ENCODE measurements at regions not wholly inside any gene's neighbourhood (a gene's known extent, or its start where the extent isn't known, plus 50 kb on each side); places are given as distances from the start of the nearest gene placed in this dataset.
"Not testable (repeated sequence)": the region's sequence is repeated elsewhere in the genome, so short reads cannot be mapped to it uniquely, and the experiment has no call there.

DNA sequence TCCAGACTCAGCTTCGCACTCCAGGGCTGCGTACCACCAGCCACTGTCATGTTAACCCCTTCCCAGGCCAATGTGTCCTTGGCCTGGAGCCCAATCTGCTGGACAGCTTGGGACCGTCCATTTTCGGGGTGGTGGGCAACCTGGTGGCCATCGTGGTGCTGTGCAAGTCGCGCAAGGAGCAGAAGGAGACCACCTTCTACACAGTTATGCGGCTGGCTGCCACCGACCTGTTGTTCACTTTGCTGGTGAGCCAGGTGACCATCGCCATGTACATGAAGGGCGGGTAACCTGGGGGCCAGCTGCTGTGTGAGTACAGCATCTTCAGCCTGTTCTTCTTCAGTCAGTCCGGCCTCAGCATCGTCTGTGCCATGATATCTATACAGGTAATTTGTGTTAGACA, 90.3 kb upstream of the ZNG1F start:
- not testable (repeated sequence) for H3K9me3 ChIP-seq (ENCODE audit: control insufficient read depth, insufficient read depth, low read length); H3K4me1 ChIP-seq (ENCODE audit: control insufficient read depth, insufficient read depth, low read length); H3K27ac ChIP-seq (ENCODE audit: low read depth, low read length); H3K27me3 ChIP-seq (ENCODE audit: control insufficient read depth, insufficient read depth, low read length); DNase-seq (ENCODE audit: low read depth in 4 of 6, low spot score in 6 of 6); H3K4me3 ChIP-seq (ENCODE audit: low read depth, low read length); H3K36me3 ChIP-seq (ENCODE audit: control insufficient read depth, insufficient read depth, low read length)
- 100% methylated on average over 1 of the region's 13 CpGs for WGBS (ENCODE audit: insufficient coverage)

DNA sequence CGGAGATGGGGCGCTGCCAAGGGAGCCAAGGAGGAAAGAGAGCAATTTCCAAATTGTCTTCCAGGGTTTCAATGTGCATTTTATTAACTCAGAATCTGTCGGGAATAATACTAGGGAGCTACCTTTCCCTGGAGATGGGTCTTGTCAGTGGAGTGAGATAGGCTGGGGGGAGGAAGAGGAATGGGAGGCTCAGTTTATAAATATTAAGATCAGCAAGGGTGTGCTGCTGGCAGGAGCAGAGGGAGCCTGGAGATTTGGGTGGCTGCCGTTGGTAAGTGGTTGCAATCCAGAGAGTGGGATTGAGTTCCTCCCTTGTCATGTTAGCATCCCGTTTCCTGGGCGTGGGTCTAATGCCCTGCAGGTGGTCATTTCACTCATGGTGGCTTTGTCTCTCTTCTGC, 89.9 kb upstream of the ZNG1F start:
- DNase-seq (ENCODE audit: low read depth in 4 of 6, low spot score in 6 of 6); H3K9me3 ChIP-seq (ENCODE audit: control insufficient read depth, insufficient read depth, low read length); H3K27me3 ChIP-seq (ENCODE audit: control insufficient read depth, insufficient read depth, low read length); H3K4me3 ChIP-seq (ENCODE audit: low read depth, low read length); H3K27ac ChIP-seq (ENCODE audit: low read depth, low read length); H3K4me1 ChIP-seq (ENCODE audit: control insufficient read depth, insufficient read depth, low read length); H3K36me3 ChIP-seq (ENCODE audit: control insufficient read depth, insufficient read depth, low read length): not testable (repeated sequence)
- no CpG with 5 or more reads among the region's 6 CpGs for WGBS (ENCODE audit: insufficient coverage)

DNA sequence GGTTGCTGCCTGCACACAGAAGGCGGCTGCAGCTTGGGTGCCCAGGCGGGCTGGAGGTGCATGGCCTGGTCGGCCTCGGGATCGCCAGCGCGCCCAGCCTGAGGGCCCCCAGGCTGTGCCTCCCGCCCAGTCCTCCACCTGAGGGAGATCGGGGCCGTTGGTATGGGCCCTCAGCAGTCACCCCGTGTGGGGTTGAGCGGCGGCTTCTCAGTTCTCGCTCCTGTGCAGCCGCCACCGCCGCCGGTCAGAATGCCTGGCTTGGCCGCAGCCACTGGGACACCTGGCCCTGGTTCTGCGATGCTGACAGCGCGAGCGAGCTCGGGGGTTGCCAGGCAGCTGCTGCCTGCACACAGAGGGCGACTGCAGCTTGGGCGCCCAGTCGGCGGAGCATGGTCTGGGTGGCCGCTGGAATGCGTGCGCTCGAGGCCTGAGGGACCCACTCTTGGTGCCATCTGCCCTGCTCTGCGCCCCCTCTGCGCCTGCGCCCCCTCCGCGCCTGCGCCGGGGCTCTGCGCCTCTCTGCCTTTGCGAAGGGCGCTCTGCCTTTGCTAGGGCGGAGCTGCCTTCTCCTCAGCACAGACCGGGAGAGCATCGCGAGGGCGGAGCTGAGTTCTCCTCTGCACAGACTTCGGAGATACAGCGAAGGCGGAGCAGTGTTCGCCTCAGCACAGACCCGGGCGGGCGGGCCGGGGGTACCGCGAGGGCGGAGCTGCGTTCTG, 84.6 kb upstream of the ZNG1F start:
- H3K4me3 ChIP-seq (ENCODE audit: low read depth, low read length): peak overlapping the region; percentile 26
- not testable (repeated sequence) for H3K27ac ChIP-seq (ENCODE audit: low read depth, low read length); H3K36me3 ChIP-seq (ENCODE audit: control insufficient read depth, insufficient read depth, low read length); H3K9me3 ChIP-seq (ENCODE audit: control insufficient read depth, insufficient read depth, low read length); H3K27me3 ChIP-seq (ENCODE audit: control insufficient read depth, insufficient read depth, low read length); H3K4me1 ChIP-seq (ENCODE audit: control insufficient read depth, insufficient read depth, low read length)
- DNase-seq (ENCODE audit: low read depth in 4 of 6, low spot score in 6 of 6): peak; percentile 58 to 95 (median 71)
- 2% methylated on average over 36 of the region's 59 CpGs for WGBS (ENCODE audit: insufficient coverage)

DNA sequence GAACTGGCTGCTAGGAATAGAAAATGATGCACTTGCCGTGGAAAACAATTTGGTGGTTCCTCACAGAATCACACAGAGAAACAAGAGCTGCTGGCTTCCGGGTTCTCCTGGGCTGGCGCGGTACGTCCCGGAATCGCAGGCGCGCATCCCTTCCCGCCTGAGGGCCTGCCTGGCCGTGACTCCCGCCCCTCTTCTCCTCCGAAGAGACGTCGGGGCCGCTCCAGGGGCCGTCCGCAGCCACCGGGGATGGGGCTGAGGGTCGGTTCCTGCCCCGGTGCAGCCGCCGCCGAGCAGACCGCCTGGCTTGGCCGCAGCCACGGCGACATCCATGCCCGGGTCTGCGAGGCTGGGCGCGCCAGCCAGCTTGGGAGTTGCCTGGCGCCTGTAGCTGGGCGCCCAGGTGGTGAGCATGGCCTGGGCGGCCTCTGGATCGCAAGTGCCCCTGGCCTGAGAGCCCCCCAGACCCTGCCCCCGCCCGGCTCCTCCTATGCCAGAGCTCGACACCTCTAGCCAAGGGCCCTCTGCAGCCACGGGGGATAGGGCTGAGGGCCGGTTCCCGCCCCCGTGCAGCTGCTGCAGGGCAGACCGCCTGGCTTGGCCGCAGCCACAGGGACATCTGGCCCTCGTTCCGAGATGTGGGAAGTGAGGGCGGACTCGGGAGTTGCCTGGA, 83.9 kb upstream of the ZNG1F start:
- 6% methylated on average over 22 of the region's 49 CpGs for WGBS (ENCODE audit: insufficient coverage)
- peak in 2 of 6 donors; percentile 1 to 10 for DNase-seq (ENCODE audit: low read depth in 4 of 6, low spot score in 6 of 6)
- H3K4me3 ChIP-seq (ENCODE audit: low read depth, low read length); H3K9me3 ChIP-seq (ENCODE audit: control insufficient read depth, insufficient read depth, low read length); H3K27ac ChIP-seq (ENCODE audit: low read depth, low read length); H3K36me3 ChIP-seq (ENCODE audit: control insufficient read depth, insufficient read depth, low read length); H3K4me1 ChIP-seq (ENCODE audit: control insufficient read depth, insufficient read depth, low read length); H3K27me3 ChIP-seq (ENCODE audit: control insufficient read depth, insufficient read depth, low read length): not testable (repeated sequence)

DNA sequence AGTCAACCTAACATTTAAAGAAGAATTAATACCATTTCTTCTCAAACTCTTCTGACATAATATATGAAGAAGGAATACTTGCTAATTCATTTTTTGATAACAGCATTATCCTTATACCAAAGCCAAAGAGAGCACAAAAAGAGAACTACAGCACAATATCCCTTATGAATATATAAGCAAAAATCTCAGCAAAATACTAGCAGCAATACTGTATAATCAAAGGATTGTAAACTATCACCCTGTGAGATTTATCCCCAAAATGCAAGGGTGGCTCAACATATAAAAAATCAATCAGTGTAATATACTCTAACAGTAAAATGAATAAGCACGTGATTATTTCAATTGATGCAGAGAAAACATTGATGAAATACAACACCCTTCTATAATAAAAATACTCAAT, 81.9 kb upstream of the ZNG1F start:
- H3K4me3 ChIP-seq (ENCODE audit: low read depth, low read length); H3K4me1 ChIP-seq (ENCODE audit: control insufficient read depth, insufficient read depth, low read length); H3K9me3 ChIP-seq (ENCODE audit: control insufficient read depth, insufficient read depth, low read length); H3K27me3 ChIP-seq (ENCODE audit: control insufficient read depth, insufficient read depth, low read length); DNase-seq (ENCODE audit: low read depth in 4 of 6, low spot score in 6 of 6); H3K27ac ChIP-seq (ENCODE audit: low read depth, low read length); H3K36me3 ChIP-seq (ENCODE audit: control insufficient read depth, insufficient read depth, low read length): not testable (repeated sequence)
- WGBS (ENCODE audit: insufficient coverage): no CpG with 5 or more reads among the region's 1 CpG

DNA sequence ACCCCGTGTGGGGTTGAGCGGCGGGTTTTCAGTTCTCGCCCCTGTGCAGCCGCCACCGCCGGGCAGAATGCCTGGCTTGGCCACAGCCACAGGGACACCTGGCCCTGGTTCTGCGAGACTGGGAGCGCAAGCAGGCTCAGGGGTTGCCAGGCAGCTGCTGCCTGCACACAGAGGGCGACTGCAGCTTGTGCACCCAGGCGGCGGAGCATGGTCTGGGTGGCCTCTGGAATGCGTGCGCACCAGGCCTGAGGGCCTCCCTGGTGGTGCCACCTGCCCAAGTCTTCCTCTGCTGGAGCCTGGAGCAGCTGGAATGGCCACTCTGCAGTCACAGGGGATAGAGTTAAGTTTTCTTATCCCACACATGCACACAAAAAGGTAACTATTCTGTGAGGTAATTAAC, 80.4 kb upstream of the ZNG1F start:
- DNase-seq (ENCODE audit: low read depth in 4 of 6, low spot score in 6 of 6): peak in 2 of 6 donors; percentile 1 to 3
- not testable (repeated sequence) for H3K27me3 ChIP-seq (ENCODE audit: control insufficient read depth, insufficient read depth, low read length); H3K9me3 ChIP-seq (ENCODE audit: control insufficient read depth, insufficient read depth, low read length); H3K27ac ChIP-seq (ENCODE audit: low read depth, low read length); H3K4me3 ChIP-seq (ENCODE audit: low read depth, low read length); H3K36me3 ChIP-seq (ENCODE audit: control insufficient read depth, insufficient read depth, low read length); H3K4me1 ChIP-seq (ENCODE audit: control insufficient read depth, insufficient read depth, low read length)
- WGBS (ENCODE audit: insufficient coverage): 33% methylated on average over 3 of the region's 14 CpGs

DNA sequence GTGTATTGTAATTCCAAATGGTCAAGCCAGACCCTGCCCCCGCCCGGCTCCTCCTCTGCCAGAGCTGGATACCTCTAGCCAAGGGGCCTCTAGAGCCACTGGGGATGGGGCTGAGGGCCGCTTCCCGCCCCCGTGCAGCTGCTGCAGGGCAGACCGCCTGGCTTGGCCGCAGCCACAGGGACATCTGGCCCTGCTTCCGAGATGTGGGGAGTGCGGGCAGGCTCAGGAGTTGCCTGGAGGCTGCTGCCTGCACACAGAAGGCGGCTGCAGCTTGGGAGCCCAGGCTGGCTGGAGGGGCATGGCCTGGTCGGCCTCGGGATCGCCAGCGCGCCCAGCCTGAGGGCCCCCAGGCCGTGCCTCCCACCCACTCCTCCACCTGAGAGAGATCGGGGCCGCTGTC, 79.9 kb upstream of the ZNG1F start:
- not testable (repeated sequence) for H3K27me3 ChIP-seq (ENCODE audit: control insufficient read depth, insufficient read depth, low read length); H3K36me3 ChIP-seq (ENCODE audit: control insufficient read depth, insufficient read depth, low read length); H3K4me3 ChIP-seq (ENCODE audit: low read depth, low read length); H3K27ac ChIP-seq (ENCODE audit: low read depth, low read length); H3K4me1 ChIP-seq (ENCODE audit: control insufficient read depth, insufficient read depth, low read length); H3K9me3 ChIP-seq (ENCODE audit: control insufficient read depth, insufficient read depth, low read length)
- DNase-seq (ENCODE audit: low read depth in 4 of 6, low spot score in 6 of 6): peak in 1 of 6 donors; percentile 4
- 39% methylated on average over 5 of the region's 18 CpGs for WGBS (ENCODE audit: insufficient coverage)

DNA sequence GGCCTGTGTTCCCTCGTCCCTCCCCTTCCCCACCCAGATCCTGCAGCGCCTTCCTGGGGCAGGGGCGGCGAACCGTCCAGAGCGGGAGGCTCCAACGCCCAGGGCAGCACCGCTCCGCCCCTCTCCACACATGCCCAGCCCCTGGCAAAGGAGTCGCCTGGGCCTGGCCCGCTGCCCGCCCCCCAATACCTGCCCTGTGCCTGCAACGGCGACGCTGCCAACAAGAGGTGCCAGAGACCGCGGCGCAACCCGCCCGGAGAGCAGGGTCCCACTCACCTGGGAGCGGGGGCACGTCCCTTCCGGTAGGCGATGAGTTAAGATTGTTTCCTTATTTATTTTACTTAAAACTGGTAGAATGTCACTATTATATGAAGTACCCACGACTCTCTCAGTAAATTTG, 77.5 kb upstream of the ZNG1F start:
- not testable (repeated sequence) for H3K36me3 ChIP-seq (ENCODE audit: control insufficient read depth, insufficient read depth, low read length)
- no CpG with 5 or more reads among the region's 25 CpGs for WGBS (ENCODE audit: insufficient coverage)

DNA sequence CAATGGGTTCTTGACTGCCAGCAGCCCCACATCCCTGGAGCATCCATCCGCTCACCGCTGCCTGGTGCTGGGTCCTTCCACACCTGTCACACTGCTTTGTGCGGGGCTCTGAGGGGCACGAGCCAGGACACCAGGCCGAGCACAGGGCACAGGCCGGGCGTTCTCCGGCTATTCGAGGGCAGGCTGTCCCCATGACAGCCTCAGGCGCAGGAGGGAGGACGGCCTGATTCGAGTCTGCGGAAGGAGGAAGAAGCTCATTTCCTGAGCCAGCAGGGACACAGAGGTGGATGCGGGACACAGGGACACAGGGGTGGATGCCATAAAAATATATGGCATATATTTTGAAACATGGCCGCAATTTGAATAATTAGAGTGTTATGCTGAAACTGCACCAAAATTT, 76.9 kb upstream of the ZNG1F start:
- H3K4me1 ChIP-seq (ENCODE audit: control insufficient read depth, insufficient read depth, low read length); H3K27ac ChIP-seq (ENCODE audit: low read depth, low read length); DNase-seq (ENCODE audit: low read depth in 4 of 6, low spot score in 6 of 6); H3K27me3 ChIP-seq (ENCODE audit: control insufficient read depth, insufficient read depth, low read length); H3K36me3 ChIP-seq (ENCODE audit: control insufficient read depth, insufficient read depth, low read length); H3K9me3 ChIP-seq (ENCODE audit: control insufficient read depth, insufficient read depth, low read length); H3K4me3 ChIP-seq (ENCODE audit: low read depth, low read length): not testable (repeated sequence)
- 72% methylated on average over 6 of the region's 15 CpGs for WGBS (ENCODE audit: insufficient coverage)

More for the DNA sequence above, 77.5 kb upstream of the ZNG1F start:
- not testable (repeated sequence) for H3K4me1 ChIP-seq (ENCODE audit: control insufficient read depth, insufficient read depth, low read length); H3K27ac ChIP-seq (ENCODE audit: low read depth, low read length); DNase-seq (ENCODE audit: low read depth in 4 of 6, low spot score in 6 of 6); H3K9me3 ChIP-seq (ENCODE audit: control insufficient read depth, insufficient read depth, low read length); H3K4me3 ChIP-seq (ENCODE audit: low read depth, low read length); H3K27me3 ChIP-seq (ENCODE audit: control insufficient read depth, insufficient read depth, low read length)

DNA sequence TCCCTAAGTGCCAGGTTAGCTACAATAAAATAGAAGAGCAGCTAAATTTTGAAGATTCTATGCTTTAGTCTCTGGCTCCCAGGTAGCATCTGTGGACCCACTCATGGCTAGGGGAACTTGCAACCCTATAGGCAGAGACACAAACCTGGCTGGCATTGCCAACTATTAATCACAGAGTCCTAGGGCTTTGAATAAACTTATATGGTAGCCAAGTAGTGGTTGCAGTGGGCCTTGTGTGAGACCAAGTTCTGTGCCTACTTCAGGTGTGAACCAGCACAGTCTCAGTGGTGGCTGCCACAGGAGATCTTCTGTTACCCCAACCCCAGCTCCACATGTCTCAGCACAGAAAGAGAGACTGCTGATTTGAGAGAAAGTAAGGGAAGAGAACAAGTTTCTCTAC, 62.9 kb upstream of the ZNG1F start:
- H3K4me1 ChIP-seq (ENCODE audit: control insufficient read depth, insufficient read depth, low read length); H3K36me3 ChIP-seq (ENCODE audit: control insufficient read depth, insufficient read depth, low read length); H3K27ac ChIP-seq (ENCODE audit: low read depth, low read length); DNase-seq (ENCODE audit: low read depth in 4 of 6, low spot score in 6 of 6); H3K9me3 ChIP-seq (ENCODE audit: control insufficient read depth, insufficient read depth, low read length); H3K27me3 ChIP-seq (ENCODE audit: control insufficient read depth, insufficient read depth, low read length); H3K4me3 ChIP-seq (ENCODE audit: low read depth, low read length): not testable (repeated sequence)
